Stomach (tissue), 8 donors: ENCODE measurements at regions not wholly inside any gene's neighbourhood (a gene's known extent, or its start where the extent isn't known, plus 50 kb on each side); places are given as distances from the start of the nearest gene placed in this dataset.

ENCODE experiments used
- DNase-seq, 2 donors: peaks; one replicate each; pipeline versions ENCODE4 v3.0.0 to v3.0.0-alpha.2; 2013 to 2019
- H3K27ac ChIP-seq, 5 donors: fragments of 200-600 bp in 4 of 5; sonication (generic) in 4 of 5; one replicate each; pipeline ENCODE4 v1.5.1; 2013 to 2019; ENCODE audit warnings: mild to moderate bottlenecking in 1 of 5, moderate library complexity in 1 of 5
- H3K27me3 ChIP-seq, 3 donors: fragments of 200-600 bp; sonication (generic); one replicate each; pipeline ENCODE4 v1.5.1; 2017 to 2019; ENCODE audit warnings: mixed run types in 1 of 3
- H3K36me3 ChIP-seq, 4 donors: fragments of 200-600 bp; sonication (generic); 1 replicate in 3 of 4; 2 replicates in 1 of 4; pipeline ENCODE4 v1.5.1; 2016 to 2019
- H3K4me1 ChIP-seq, 4 donors: fragments of 200-600 bp; sonication (generic); one replicate each; pipeline ENCODE4 v1.5.1; 2016 to 2019
- H3K4me3 ChIP-seq, 4 donors: fragments of 200-600 bp; sonication (generic) in 3 of 4; one replicate each; pipeline ENCODE4 v1.5.1; 2016 to 2019; ENCODE audit warnings: mild to moderate bottlenecking in 1 of 4
- H3K9me3 ChIP-seq, 4 donors: fragments of 200-600 bp; sonication (generic); one replicate each; pipeline ENCODE4 v1.5.1; 2016 to 2019
- EP300 ChIP-seq: sonication (generic); formaldehyde crosslinking; IDR thresholded peaks from one replicate; pipeline ENCODE4 v1.6.1; 2017; ENCODE audit warnings: antibody characterized with exemption
- POLR2A ChIP-seq, 4 donors: fragments of 450-650 bp; IDR thresholded peaks; one replicate each; pipeline ENCODE4 v1.6.1; 2016; ENCODE audit warnings: antibody characterized with exemption in 4 of 4, control low read depth in 2 of 4, mild to moderate bottlenecking in 1 of 4, moderate library complexity in 1 of 4
- POLR2AphosphoS5 ChIP-seq, 3 donors: sonication (generic); formaldehyde crosslinking; IDR thresholded peaks; one replicate each; pipeline ENCODE4 v1.6.1; 2016; ENCODE audit warnings: antibody characterized with exemption in 3 of 3
- WGBS, 5 donors: extraction: QIAGEN DNeasy Blood & Tissue Kit in 3 of 5; methylation state at CpG; one replicate each; pipeline versions ENCODE4 v1.1.5 to v1.1.7; 2013 to 2018; 5-methylcytosine and 5-hydroxymethylcytosine counted together
- intact Hi-C: fragments of 100-400 bp; cut with DNase I; formaldehyde crosslinking; loops from one replicate; pipeline ENCODE4 v1.15.1; 2023; ENCODE audit warnings: low total_unique reads
- TF ChIP-seq, protein P1 (sequence below), 7 experiments: fragments of 450-650 bp in 4 of 7; fragments of 200-600 bp in 3 of 7; sonication (generic) in 3 of 7; IDR thresholded peaks; one replicate each; pipeline ENCODE4 v1.5.1; 2016 to 2019; ENCODE audit warnings: antibody characterized with exemption in 7 of 7, control low read depth in 2 of 7, mild to moderate bottlenecking in 1 of 7
- donor health status: healthy with polysubstance abuse.
- donor health status: Bipolar disorder and iron deficiency.
- donor health status: healthy.

- no peaks in the 10 kb centered on the region for H3K27me3 ChIP-seq
- H3K27ac ChIP-seq = no peak overlapping the region
- TF ChIP-seq POLR2A (IDR thresholded peaks at IDR 0.05) (no peak), EP300 (no peak), POLR2AphosphoS5 (IDR thresholded peaks at IDR 0.05) (no peak)
- TF ChIP-seq, protein P1, sequence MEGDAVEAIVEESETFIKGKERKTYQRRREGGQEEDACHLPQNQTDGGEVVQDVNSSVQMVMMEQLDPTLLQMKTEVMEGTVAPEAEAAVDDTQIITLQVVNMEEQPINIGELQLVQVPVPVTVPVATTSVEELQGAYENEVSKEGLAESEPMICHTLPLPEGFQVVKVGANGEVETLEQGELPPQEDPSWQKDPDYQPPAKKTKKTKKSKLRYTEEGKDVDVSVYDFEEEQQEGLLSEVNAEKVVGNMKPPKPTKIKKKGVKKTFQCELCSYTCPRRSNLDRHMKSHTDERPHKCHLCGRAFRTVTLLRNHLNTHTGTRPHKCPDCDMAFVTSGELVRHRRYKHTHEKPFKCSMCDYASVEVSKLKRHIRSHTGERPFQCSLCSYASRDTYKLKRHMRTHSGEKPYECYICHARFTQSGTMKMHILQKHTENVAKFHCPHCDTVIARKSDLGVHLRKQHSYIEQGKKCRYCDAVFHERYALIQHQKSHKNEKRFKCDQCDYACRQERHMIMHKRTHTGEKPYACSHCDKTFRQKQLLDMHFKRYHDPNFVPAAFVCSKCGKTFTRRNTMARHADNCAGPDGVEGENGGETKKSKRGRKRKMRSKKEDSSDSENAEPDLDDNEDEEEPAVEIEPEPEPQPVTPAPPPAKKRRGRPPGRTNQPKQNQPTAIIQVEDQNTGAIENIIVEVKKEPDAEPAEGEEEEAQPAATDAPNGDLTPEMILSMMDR (IDR thresholded peaks at IDR 0.05) = no peak
- H3K36me3 ChIP-seq = no peaks in the 10 kb centered on the region
- no peak overlapping the region for H3K4me3 ChIP-seq
- no peaks in the 10 kb centered on the region for H3K9me3 ChIP-seq
- no peak for DNase-seq
- H3K4me1 ChIP-seq = peaks cover 0 to 10% (median 0%) of the 10 kb centered on the region in 4 donors
- 68 to 84% (median 76%) methylated on average over 2 of the region's 2 CpGs for WGBS, 5 donors
- intact Hi-C loops = no loop called here
These were observed 1193.0 kb upstream of the CITED2 start for GRCh38 chr6:140567466-140567865.

- peaks cover 0 to 10% (median 0%) of the 10 kb centered on the region in 4 donors for H3K4me1 ChIP-seq
- no peaks in the 10 kb centered on the region for H3K36me3 ChIP-seq
- DNase-seq = peak in 1 of 2 donors; percentile 45
- no peaks in the 10 kb centered on the region for H3K27me3 ChIP-seq
- H3K27ac ChIP-seq = no peak overlapping the region
- H3K9me3 ChIP-seq = no peaks in the 10 kb centered on the region
- intact Hi-C loops = no loop called here
- TF ChIP-seq, protein P1 (IDR thresholded peaks at IDR 0.05) = no peak
- TF ChIP-seq POLR2AphosphoS5 (IDR thresholded peaks at IDR 0.05) (no peak), POLR2A (IDR thresholded peaks at IDR 0.05) (no peak), EP300 (no peak)
- 63 to 86% (median 82%) methylated on average over 1 of the region's 1 CpG for WGBS, 5 donors
- no peak overlapping the region for H3K4me3 ChIP-seq
These were observed 1192.4 kb upstream of the CITED2 start for GRCh38 chr6:140566781-140567277.

DNA sequence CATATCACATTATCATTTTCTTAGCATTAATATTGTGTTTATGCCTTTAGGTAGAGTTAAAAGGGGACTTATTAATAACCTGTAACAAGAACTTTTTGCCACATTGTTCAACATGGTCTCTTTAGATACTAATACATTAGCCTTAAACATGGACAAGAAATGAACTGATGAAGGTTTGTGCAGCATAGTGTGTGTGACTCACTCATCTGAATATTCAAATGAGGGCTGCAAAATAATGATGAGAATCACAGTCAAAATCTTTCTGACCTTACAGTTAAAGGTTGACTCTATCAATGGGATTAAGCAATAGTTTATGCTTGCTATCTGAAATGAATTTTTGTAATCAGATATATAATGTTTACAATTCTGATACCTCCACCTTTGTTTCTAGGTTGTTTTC, 1189.3 kb upstream of the CITED2 start:
- H3K4me1 ChIP-seq = peaks cover 0 to 10% (median 0%) of the 10 kb centered on the region in 4 donors
- no peak overlapping the region for H3K27ac ChIP-seq
- H3K36me3 ChIP-seq = no peaks in the 10 kb centered on the region
- no peaks in the 10 kb centered on the region for H3K9me3 ChIP-seq
- intact Hi-C loops = no loop called here
- no peak overlapping the region for H3K4me3 ChIP-seq
- no peak for DNase-seq
- no peaks in the 10 kb centered on the region for H3K27me3 ChIP-seq
- TF ChIP-seq EP300 (no peak), POLR2A (IDR thresholded peaks at IDR 0.05) (no peak), POLR2AphosphoS5 (IDR thresholded peaks at IDR 0.05) (no peak)
- TF ChIP-seq, protein P1 (IDR thresholded peaks at IDR 0.05) = no peak

DNA sequence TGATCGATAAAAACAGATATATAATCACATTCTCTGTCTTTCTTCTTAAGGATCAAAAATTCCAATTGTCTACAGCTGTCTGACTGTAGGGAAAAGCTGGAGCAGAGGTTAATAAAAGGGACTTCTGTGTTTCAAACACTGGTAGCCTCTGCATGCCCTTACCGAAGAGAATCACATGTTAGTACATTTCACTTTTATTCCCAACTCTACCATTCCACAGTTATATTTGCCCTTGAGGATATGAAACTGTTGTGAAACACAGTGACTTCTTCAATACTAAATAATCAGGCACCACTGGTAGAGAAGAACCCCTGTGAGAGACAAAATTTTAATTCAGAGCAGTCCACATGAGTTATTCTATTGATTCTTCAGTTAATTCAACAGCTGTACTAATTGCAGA, 1187.3 kb upstream of the CITED2 start:
- TF ChIP-seq, protein P1 (IDR thresholded peaks at IDR 0.05) = no peak
- TF ChIP-seq POLR2A (IDR thresholded peaks at IDR 0.05) (no peak), POLR2AphosphoS5 (IDR thresholded peaks at IDR 0.05) (no peak), EP300 (no peak)
- no peak overlapping the region for H3K27ac ChIP-seq
- peaks cover 0 to 5% (median 0%) of the 10 kb centered on the region in 4 donors for H3K4me1 ChIP-seq
- H3K36me3 ChIP-seq = no peaks in the 10 kb centered on the region
- no peak for DNase-seq
- no peaks in the 10 kb centered on the region for H3K9me3 ChIP-seq
- intact Hi-C loops = no loop called here
- H3K27me3 ChIP-seq = no peaks in the 10 kb centered on the region
- 91 to 97% (median 96%) methylated on average over 2 of the region's 2 CpGs for WGBS, 5 donors
- H3K4me3 ChIP-seq = no peak overlapping the region
